PFSK-1 (cell line): ENCODE measurements at regions not wholly inside any gene's neighbourhood (a gene's known extent, or its start where the extent isn't known, plus 50 kb on each side); places are given as distances from the start of the nearest gene placed in this dataset.

ENCODE experiments used
- FOXP2 ChIP-seq: optimal IDR thresholded peaks from 2 replicates; pipeline ENCODE3; 2011; ENCODE audit warnings: borderline replicate concordance, control low read depth, inconsistent platforms; ENCODE audit not compliant: insufficient read depth; ENCODE audit errors: extremely low read length, extremely low read depth
- POLR2AphosphoS5 ChIP-seq: IDR thresholded peaks from 2 replicates; pipeline ENCODE4 v1.6.1; 2012; ENCODE audit warnings: low read depth, mild to moderate bottlenecking, control low read depth, low read length, moderate library complexity
- SIN3A ChIP-seq: IDR thresholded peaks from 2 replicates; pipeline ENCODE4 v1.6.1; 2012; ENCODE audit warnings: mild to moderate bottlenecking, low read length, moderate library complexity, borderline replicate concordance; ENCODE audit not compliant: insufficient read depth
- TAF1 ChIP-seq: IDR thresholded peaks from 2 replicates; pipeline ENCODE4 v1.6.1; 2012; ENCODE audit warnings: low read length, control low read depth, borderline replicate concordance; ENCODE audit not compliant: insufficient read depth
- TF ChIP-seq, protein P1 (sequence below), 2 experiments: IDR thresholded peaks; 2 replicates each; pipeline versions ENCODE4 v1.6.1 to v1.8.0; 2011 to 2012; ENCODE audit warnings: low read depth in 2 of 2, low read length in 2 of 2, control low read depth in 1 of 2, inconsistent platforms in 1 of 2, mild to moderate bottlenecking in 1 of 2, moderate library complexity in 1 of 2; ENCODE audit not compliant: insufficient read depth in 1 of 2

DNA sequence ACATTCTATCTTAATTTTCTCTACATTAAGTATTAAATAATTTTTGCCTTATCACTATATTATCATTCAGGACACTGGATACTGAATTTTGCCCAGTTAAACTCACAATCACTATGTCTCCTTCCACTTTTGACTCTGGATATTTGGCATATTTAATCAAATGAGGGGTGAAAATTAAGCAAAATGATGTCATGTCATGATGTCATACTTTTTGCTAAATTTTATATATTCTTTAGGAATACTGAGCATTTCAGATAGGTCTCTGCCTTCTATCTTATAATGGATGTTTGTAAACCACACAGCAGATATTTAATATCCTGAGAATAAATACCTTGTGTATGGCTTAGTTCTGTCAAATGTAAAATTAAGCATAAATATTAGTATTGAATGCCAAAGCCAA, 79.5 kb upstream of the HIVEP3 start:
- TF ChIP-seq SIN3A (no peak), TAF1 (no peak), FOXP2 (no peak), POLR2AphosphoS5 (no peak)
- TF ChIP-seq, protein P1, sequence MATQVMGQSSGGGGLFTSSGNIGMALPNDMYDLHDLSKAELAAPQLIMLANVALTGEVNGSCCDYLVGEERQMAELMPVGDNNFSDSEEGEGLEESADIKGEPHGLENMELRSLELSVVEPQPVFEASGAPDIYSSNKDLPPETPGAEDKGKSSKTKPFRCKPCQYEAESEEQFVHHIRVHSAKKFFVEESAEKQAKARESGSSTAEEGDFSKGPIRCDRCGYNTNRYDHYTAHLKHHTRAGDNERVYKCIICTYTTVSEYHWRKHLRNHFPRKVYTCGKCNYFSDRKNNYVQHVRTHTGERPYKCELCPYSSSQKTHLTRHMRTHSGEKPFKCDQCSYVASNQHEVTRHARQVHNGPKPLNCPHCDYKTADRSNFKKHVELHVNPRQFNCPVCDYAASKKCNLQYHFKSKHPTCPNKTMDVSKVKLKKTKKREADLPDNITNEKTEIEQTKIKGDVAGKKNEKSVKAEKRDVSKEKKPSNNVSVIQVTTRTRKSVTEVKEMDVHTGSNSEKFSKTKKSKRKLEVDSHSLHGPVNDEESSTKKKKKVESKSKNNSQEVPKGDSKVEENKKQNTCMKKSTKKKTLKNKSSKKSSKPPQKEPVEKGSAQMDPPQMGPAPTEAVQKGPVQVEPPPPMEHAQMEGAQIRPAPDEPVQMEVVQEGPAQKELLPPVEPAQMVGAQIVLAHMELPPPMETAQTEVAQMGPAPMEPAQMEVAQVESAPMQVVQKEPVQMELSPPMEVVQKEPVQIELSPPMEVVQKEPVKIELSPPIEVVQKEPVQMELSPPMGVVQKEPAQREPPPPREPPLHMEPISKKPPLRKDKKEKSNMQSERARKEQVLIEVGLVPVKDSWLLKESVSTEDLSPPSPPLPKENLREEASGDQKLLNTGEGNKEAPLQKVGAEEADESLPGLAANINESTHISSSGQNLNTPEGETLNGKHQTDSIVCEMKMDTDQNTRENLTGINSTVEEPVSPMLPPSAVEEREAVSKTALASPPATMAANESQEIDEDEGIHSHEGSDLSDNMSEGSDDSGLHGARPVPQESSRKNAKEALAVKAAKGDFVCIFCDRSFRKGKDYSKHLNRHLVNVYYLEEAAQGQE (IDR thresholded peaks at IDR 0.05; ENCODE audit: insufficient read depth in 1 of 2, low read depth in 2 of 2, low read length in 2 of 2): no peak

DNA sequence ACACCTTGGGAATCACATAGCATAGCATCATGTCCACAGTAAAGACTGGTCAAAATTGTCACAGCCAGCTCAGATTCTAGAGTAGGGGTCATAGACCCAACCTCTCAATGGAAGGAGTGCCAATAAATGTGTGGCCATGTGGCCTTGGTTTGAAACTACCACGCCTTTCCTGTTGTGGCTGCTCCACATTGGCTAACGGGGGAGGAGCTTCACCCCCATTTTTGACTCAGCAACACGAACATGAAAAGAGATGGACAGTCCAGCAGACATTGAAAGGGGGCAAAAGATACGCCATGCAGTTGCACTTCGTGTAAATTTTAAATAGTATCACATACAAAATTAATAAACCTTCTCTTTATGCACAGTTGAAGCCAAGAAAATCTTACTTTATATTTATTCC, 78.4 kb upstream of the HIVEP3 start:
- TF ChIP-seq FOXP2: no peak
- TF ChIP-seq TAF1: no peak
- TF ChIP-seq, protein P1 (IDR thresholded peaks at IDR 0.05; ENCODE audit: insufficient read depth in 1 of 2, low read depth in 2 of 2, low read length in 2 of 2): no peak
- TF ChIP-seq POLR2AphosphoS5: no peak
- TF ChIP-seq SIN3A: no peak

DNA sequence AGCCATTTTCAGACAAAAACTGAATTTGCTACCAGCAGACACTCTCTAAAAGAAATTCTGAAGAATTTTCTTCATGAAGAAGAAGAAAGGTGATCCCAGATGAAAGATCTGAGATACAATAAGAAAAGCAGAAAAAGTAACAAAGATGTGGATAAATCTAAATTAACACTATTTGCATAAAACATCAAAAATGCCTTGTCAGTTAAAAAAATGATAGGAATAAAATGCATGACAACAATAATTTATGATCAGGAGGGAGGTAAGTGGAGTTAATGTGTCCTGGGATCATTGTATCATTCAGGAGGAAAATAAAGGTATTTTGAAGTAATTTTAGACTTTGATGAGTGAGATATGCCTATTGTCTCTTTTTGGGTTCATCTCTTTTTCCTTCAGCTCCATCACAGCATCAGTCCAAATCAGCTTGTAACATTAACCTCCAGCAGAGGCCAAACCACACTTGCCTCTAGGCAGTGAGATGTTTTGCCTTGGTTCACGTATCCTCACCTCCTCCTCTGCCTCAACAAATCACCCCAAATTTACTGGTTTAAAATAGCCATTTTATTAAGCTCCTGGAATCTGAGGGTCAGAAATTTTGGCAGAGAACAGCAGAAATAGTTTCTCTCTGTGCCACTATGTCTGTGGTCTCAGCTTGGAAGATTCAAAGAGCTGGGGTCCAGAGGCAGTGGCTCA, 76.9 kb upstream of the HIVEP3 start:
- TF ChIP-seq, protein P1 (IDR thresholded peaks at IDR 0.05; ENCODE audit: insufficient read depth in 1 of 2, low read depth in 2 of 2, low read length in 2 of 2): no peak
- TF ChIP-seq SIN3A: no peak
- no peak for TF ChIP-seq POLR2AphosphoS5
- TF ChIP-seq TAF1: no peak
- no peak for TF ChIP-seq FOXP2

DNA sequence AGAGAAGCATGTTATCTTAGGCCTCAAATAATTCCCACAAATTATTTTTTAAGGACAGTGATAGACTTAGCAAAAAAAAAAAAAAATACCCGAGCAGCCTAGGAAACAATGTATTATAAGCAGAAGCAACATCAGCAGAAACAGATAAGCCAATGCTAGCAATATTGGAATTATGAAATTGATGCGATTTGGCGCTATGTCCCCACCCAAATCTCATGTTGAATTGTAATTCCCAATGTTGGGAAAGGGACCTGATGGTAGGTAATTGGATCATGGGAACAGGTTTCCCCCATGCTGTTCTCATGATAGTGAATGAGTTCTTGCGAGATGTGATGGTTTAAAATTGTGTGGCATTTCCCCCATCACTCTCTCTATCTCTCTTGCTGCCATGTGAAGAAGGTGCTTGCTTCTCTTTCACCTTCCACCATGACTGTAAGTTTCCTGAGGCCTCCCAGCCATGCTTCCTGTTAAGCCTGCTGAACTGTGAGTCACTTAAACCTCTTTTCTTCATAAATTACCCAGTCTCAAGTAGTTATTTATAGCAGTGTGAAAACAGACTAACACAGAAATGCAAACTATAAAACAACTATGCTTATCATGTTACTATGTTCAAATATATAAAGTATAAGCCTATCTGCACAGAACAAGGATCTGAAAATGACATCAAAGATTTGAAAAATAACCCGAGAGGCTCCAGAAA, 75.6 kb upstream of the HIVEP3 start:
- no peak for TF ChIP-seq POLR2AphosphoS5
- no peak for TF ChIP-seq TAF1
- TF ChIP-seq SIN3A: no peak
- TF ChIP-seq, protein P1 (IDR thresholded peaks at IDR 0.05; ENCODE audit: insufficient read depth in 1 of 2, low read depth in 2 of 2, low read length in 2 of 2): no peak
- no peak for TF ChIP-seq FOXP2
